ENCODE measurements at regions not wholly inside any gene's neighbourhood (a gene's known extent, or its start where the extent isn't known, plus 50 kb on each side); places are given as distances from the start of the nearest gene placed in this dataset.

- FAIRE-seq (no peak), DNase-seq (ENCODE audit: insufficient read length, low spot score) (no peak)
- TF ChIP-seq POLR2A (IDR thresholded peaks at IDR 0.05; ENCODE audit: low read depth, low read length) = no peak
Observed at GRCh38 chr12:131612092-131612755, 98.7 kb upstream of the SFSWAP start.

- FAIRE-seq (no peak), DNase-seq (ENCODE audit: insufficient read length, low spot score) (no peak)
- no peak for TF ChIP-seq POLR2A (IDR thresholded peaks at IDR 0.05; ENCODE audit: low read depth, low read length)
Observed at GRCh38 chr12:131613186-131613585, 97.7 kb upstream of the SFSWAP start.

GRCh38 chr12:131613678-131614077 is 97.2 kb upstream of the SFSWAP start:
- TF ChIP-seq POLR2A (IDR thresholded peaks at IDR 0.05; ENCODE audit: low read depth, low read length) = no peak
- FAIRE-seq (no peak), DNase-seq (ENCODE audit: insufficient read length, low spot score) (no peak)

- DNase-seq (ENCODE audit: insufficient read length, low spot score) (no peak), FAIRE-seq (no peak)
- no peak for TF ChIP-seq POLR2A (IDR thresholded peaks at IDR 0.05; ENCODE audit: low read depth, low read length)
Observed at GRCh38 chr12:131615326-131616042, 95.4 kb upstream of the SFSWAP start.

GRCh38 chr12:131616043-131616700 is 94.7 kb upstream of the SFSWAP start:
- no peak for TF ChIP-seq POLR2A (IDR thresholded peaks at IDR 0.05; ENCODE audit: low read depth, low read length)
- no peak for DNase-seq (ENCODE audit: insufficient read length, low spot score)
- FAIRE-seq = no peak

- FAIRE-seq = no peak
- no peak for DNase-seq (ENCODE audit: insufficient read length, low spot score)
- no peak for TF ChIP-seq POLR2A (IDR thresholded peaks at IDR 0.05; ENCODE audit: low read depth, low read length)
Observed at GRCh38 chr12:131616738-131617137, 94.2 kb upstream of the SFSWAP start.

GRCh38 chr12:131617179-131617578 is 93.7 kb upstream of the SFSWAP start:
- no peak for TF ChIP-seq POLR2A (IDR thresholded peaks at IDR 0.05; ENCODE audit: low read depth, low read length)
- DNase-seq (ENCODE audit: insufficient read length, low spot score) (no peak), FAIRE-seq (no peak)

- no peak for FAIRE-seq
- no peak for TF ChIP-seq POLR2A (IDR thresholded peaks at IDR 0.05; ENCODE audit: low read depth, low read length)
- no peak for DNase-seq (ENCODE audit: insufficient read length, low spot score)
Observed at GRCh38 chr12:131617596-131618302, 93.1 kb upstream of the SFSWAP start.

GRCh38 chr12:131618303-131618658 is 92.6 kb upstream of the SFSWAP start:
- no peak for DNase-seq (ENCODE audit: insufficient read length, low spot score)
- no peak for FAIRE-seq
- no peak for TF ChIP-seq POLR2A (IDR thresholded peaks at IDR 0.05; ENCODE audit: low read depth, low read length)

GRCh38 chr12:131618701-131619100 is 92.2 kb upstream of the SFSWAP start:
- FAIRE-seq (no peak), DNase-seq (ENCODE audit: insufficient read length, low spot score) (no peak)
- no peak for TF ChIP-seq POLR2A (IDR thresholded peaks at IDR 0.05; ENCODE audit: low read depth, low read length)

- FAIRE-seq = no peak
- TF ChIP-seq POLR2A (IDR thresholded peaks at IDR 0.05; ENCODE audit: low read depth, low read length) = no peak
- no peak for DNase-seq (ENCODE audit: insufficient read length, low spot score)
Observed at GRCh38 chr12:131619106-131619642, 91.7 kb upstream of the SFSWAP start.

- no peak for FAIRE-seq
- no peak for DNase-seq (ENCODE audit: insufficient read length, low spot score)
- TF ChIP-seq POLR2A (IDR thresholded peaks at IDR 0.05; ENCODE audit: low read depth, low read length) = no peak
Observed at GRCh38 chr12:131619736-131620506, 91.0 kb upstream of the SFSWAP start.

GRCh38 chr12:131620520-131620919 is 90.4 kb upstream of the SFSWAP start:
- TF ChIP-seq POLR2A (IDR thresholded peaks at IDR 0.05; ENCODE audit: low read depth, low read length) = no peak
- no peak for FAIRE-seq
- DNase-seq (ENCODE audit: insufficient read length, low spot score) = no peak

Data from H54 (cell line).